HG03039 (cell line): ENCODE measurements at regions not wholly inside any gene's neighbourhood (a gene's known extent, or its start where the extent isn't known, plus 50 kb on each side); places are given as distances from the start of the nearest gene placed in this dataset.
"Not testable (repeated sequence)": the region's sequence is repeated elsewhere in the genome, so short reads cannot be mapped to it uniquely, and the experiment has no call there.

Experiments used
- ATAC-seq: cut with Tn5 transposase; IDR thresholded peaks from one replicate; pipeline ENCODE4 v1.9.1; 2021; ENCODE audit warnings: mild to moderate bottlenecking, moderate library complexity; ENCODE audit not compliant: unreplicated experiment

DNA sequence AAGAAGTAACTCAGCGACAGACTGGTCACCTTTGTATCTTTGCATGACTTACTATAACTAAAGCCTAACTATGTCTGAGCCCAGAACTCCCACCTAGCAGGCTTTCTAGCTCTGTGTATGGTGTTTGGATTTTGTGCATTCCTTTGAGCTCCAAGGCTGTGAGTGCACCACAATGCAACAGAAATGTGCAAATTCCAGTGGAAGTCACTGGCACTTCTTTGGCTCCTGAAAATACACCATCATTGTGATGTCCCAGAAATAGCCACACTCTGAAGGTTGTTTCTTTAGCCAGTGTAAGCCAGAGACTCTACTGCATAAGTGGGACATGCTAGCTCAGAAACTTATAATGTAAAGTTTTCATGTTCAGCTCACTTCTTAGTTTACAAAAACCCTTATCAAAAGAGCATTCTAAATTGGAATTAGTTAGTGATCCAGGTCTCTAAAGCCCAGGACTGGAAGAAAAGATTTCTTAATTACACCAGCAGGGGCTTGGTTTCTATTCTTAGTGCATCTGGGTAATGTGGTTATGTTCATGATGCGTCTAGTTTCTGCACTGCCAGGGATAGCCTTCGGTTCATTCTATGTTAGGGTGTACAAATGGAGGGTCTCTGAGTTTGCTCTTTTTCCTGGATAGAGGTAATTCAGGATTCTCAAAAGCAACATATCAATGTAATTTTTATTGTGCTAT, 1239.5 kb upstream of the ZEB2 start:
- no peak for ATAC-seq

DNA sequence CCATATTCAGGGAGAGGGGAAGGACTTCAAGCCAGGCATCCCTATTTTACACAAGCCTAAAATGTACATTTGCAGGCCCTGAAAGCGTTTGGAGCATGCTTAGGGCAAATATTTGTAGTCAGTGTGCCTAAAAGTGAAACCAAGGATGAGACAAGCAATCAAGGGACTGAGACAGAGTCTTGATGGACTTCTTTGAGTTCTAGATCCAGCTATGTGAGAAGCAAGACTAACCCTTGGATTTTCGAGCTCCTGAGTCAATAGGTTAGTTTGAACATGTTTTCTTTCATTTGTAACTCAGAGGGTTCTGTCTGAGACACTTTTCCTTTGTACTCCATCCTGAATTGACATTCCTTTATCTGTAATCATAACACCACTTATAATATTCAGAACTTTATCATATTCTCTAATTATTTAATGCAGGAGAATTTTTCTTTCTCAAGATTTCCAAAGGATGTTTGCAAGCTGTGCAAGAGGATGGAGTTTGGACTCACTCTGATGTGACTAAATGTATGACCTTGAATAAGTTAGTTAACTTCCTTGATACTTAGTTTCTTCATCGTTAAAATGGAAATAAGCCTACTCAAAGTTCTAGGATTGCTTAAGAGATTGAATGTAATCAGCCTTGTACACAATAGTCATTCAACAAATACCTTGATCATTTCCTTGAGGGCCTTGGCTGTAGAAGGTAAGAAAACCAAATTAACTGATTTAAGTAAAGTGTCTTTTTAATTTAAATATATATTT, 1237.8 kb upstream of the ZEB2 start:
- no peak for ATAC-seq

DNA sequence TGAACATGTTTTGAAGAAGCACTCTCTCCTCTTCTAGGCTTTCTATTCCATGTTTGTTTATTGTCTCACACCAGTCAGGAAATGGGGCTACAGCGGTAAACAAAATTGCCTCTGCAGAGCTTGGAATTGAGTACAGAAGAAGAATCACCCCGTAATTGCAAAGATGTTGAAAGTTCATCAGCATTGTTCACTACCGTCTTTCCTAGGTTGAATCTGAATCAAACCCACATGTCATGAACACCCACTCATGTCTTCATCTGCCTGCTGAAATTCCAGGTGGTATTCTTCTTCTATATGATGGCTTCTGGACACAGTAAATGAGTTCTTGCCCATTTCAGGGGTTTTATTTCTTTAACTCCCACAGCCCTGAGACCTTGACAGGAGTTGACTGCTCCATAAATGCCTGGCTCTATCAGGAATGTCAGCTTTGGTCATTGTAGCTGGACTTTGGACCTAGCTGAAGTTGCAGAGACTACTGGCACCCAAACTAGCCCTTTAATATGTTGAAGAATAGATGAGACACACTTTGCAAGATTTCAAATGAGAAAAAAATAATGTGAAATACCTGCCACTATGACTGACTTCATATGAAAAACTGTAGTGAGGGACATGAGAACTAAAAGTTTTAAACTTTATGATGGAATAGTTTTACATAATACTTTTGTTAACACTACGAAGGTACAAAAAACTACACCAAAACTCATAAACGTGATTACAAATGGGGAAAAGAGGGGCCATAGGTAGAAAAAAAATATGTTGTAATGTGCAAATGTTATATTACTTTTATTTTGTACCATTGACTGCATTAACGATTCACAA, 1235.3 kb upstream of the ZEB2 start:
- ATAC-seq: no peak

DNA sequence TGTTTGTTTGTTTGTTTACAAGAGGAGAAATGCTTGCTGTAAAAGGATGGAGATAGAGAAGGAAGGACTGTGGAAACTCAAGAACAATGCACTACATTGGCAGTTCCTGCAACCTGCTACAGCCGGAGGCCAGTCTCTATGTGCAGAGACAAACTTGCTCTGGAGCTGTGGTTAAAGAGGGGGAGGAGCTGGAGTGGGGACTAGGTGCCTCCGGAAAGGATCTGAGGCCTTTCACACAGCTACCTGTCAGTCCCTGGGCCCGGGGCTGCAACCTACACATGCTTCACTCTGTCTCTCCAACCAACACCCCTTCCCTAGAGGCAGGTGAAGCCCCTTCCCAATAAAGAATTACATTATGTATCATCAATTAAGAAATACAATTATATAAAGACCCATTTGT, 1234.0 kb upstream of the ZEB2 start:
- no peak for ATAC-seq

DNA sequence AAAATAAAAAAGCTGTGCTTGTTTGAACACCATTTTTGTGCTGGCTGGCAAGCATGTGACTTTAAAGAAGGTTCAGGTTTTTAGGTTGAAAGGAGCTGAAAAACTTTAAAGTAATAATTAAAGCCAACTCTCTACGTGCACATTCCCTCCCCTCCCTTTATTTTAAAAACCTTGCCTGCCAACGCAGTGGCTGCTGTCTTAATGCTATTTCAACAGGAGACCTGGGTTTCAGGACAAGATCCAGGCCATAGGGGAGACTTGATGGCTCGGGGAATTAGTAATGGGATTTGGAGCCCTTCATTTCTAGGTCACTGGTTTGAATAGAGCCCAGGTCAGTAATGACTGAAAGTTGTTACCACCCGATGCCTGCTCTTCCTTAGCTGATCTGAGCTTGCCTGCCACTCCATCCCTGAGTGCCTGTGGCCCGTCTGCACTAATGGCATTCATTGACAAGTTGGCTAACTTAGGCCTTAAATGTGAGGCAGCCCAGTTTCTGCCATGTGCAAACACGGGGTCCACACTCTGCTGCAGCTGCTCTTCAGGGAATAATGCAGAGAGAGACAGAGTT, 1233.2 kb upstream of the ZEB2 start:
- no peak for ATAC-seq

DNA sequence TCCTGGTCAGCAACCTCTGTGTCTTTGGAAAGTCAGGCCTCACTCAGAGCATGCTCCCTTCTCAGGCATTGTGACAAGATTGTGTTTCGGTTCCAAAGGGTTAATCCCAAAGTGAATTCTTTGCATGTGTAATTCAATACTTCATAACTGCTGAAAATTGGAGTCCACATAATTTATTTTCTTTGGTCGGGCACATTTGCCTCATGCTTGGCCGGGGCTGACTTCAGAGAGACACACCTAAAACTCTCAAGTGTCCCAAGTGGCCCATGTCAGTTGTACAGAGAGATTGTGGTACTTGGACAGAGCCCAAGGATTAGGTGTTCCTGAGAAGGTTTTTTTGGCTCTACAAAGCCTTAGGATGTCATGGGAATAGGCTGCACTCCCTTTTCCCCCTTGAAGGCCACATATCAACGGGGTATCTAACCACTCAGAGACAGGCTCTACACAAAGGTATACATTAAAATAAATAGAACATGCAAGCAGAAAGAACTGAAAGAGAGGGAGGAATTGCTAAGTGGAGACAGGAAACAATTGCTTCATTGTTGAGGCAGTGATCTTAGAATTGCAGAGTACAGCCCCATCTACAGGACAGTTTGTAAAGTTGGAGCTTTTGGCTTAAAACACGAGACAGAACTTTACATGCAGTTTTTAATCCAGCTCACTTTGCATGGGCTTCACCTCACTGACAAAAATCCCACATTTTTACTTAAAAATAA, 1232.3 kb upstream of the ZEB2 start:
- peak; percentile 1 for ATAC-seq

DNA sequence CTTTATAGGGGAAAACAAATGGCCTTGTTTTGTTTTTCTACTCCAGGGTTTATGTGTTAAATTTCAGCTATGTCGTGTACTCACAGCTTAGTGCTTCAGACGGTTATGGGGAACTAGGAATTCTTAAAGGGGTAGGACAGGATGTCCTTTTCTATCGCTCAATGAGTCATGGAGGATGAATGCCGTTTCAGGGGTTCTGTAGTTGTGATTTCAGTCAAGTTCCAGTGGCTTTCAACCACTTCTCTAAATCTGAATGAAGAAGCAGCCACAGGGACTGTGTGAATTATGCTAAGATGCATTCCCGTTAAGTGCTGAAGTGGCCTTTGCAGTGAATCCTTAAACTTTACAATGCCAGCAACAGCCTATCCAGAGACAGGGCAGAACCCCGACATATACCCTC, 1231.7 kb upstream of the ZEB2 start:
- ATAC-seq: peak; percentile 82

DNA sequence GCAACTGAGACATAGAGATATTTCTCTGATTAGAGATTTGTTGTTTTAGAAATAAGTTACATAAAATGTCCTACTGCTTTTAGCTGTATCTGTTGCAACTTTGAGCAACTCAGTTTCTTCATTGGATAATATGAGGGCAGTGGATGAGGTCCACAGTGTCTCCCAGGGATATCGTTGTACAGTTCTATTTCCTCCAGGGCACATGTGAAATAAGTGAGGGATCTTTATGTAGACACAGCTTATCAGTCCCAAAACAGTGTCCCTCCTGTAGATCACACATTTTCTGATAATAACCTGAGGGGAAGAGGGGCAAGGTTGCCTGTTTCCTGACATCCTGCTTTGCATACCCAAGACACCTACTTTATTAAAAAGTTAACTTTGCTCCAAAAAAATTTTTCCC, 1231.2 kb upstream of the ZEB2 start:
- ATAC-seq: no peak

DNA sequence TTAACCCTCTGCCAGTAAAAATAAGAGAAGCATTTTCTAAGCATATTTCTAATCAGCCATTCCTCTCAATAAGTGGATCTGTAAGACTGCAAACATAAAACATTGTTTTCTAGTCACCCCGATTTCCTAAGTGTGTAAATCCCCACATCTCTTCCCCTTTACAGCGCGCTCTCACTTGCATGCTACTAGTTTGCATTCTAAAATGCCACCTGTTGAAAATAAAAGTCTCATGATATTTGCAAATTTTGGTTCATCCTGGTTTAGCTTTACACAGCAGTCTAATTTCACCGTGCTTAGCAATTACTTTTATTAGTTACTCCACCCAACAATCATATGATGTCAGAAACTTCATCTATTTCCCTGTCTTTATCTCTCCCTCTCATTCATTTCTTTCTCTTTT, 1230.7 kb upstream of the ZEB2 start:
- ATAC-seq: no peak

DNA sequence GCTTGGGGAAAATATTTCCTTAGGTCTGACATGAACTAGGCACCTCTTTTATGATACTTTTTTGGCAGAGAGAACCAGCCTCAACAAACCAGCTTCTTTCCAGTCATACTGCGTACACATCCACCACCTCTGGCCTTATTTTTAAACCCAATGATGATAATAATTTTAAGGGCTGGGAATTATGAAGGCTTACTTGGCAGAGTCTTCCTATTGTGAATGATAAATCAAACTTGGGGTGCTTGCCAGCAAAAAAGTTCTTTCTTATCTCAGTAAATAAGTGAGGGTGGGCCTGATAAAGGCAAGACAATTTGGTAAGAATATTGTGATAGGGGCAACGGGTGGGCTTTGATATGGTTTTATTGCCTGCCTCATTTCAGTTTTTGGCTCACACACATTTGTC, 1230.2 kb upstream of the ZEB2 start:
- no peak for ATAC-seq

DNA sequence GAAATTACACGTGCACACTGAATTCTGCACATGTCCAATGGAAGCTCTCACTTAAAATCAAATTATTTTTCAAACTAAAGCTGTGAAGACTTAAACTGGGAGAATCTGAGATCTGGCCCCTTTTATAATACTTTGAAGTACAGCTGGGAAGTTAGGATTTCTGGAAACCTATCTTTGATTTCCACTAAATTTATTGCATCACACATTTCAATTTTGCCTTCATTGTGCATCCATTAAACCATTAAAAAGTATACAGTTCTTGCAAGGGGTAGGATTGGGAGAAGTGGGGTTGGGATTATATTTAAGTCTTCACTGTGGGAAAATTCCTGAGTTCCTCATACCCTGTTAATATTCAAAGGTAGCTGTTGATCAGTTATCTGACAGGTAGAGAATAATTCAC, 1229.6 kb upstream of the ZEB2 start:
- no peak for ATAC-seq

DNA sequence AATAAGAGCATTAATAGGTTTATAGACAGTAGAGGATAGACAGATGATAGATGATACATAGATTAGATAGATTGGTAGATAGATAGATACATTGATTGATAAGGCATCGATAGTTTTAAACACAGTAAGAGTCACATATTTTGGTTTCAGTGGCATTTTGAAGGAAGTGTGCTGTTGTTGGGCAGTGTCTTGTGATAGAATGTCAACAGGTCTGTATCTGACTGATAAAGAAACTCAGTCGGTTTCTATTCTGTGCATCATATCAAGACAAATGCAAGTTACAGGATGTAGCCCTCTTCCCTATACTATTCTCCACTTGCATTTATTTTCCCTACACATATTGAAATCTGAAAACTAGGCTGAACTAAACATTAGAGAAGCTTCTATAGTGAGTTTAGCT, 1229.0 kb upstream of the ZEB2 start:
- peak; percentile 45 for ATAC-seq

DNA sequence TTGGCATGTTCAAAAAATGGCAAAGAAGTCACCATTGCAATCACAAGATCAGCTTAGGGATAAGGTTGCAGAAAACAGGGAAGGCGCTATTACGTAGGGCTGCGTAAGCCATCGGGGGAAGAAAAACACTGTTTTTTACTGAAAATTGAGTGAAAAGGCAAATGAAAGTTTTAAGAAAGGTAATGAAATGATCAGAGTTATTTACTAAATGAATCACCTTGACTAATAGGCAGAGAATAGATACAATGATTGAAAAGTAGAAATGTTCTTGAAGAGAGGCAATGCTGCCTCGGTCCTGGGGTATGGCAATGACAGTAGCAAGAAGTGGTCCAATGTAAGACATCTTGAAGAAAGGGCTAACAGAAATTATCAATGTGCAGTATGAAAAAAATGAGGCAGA, 1227.8 kb upstream of the ZEB2 start:
- no peak for ATAC-seq

DNA sequence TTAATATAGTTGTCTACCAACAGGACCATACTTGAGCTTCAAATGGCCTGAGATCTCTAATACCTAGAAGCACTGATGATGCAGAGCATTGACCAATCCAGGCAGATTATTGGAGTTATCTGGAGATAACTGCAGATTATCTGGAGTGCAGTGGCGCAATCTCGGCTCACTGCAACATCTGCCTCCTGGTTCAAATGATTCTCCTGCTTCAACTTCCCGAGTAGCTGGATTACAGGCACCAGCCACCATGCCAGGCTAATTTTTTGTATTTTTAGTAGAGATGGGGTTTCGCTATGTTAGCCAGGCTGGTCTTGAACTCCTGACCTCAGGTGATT, 1225.4 kb upstream of the ZEB2 start:
- not testable (repeated sequence) for ATAC-seq

DNA sequence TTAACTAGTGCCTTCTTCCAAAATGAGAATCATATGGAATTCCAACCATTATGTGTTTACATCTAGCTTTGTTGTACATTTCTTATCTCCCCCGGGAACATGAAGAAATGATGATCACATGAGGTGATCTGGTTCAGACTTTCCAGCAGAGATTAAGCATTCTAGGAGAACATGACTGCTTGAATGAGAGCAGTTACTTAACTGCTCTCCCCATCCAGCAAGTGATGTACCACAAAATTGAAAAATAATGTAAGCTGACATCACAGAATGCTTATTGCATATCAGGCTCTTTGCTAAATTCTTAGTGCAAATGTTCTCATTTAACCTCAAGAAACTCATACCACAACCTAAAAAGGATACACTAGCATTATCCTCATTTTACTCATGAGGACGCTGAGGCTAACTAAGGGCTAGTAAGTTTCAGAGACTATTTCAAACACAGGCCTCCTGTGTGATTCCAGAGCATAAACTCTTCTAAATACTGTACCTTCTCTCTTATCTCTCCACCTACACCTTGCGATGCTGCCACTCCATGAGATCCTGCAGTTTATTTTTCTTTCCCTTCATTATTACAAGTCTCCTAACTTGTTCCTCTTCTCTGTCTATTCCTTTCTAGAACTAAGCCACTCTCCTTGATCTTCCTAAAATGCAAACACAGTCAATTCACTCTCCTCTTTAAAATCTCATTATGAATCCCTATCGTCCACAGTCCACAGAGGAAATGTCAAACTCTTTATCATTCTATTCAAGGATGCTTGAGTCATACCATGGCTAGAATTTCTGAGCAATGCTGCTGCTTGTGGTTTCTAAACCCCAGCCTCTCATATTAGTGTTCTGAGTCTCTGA, 1224.8 kb upstream of the ZEB2 start:
- peak; percentile 83 for ATAC-seq

DNA sequence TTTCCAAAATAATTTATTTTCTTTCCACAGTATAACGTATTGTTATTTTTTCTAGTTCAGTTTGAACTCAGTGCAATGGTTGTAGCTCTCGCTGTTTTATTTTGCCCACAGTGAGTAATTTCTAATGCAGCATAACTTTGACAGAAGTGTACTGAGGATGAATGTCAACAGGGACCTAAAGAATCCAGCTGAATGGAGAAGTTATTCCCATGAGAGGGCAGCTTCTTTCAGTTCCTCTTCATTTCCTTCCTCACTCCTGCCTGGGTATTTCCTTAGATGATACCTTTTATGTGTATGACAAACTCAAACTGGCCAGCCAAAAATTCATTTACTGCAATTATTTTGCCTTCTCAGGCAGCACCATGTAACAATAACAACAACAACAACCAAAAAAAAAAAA, 1223.1 kb upstream of the ZEB2 start:
- ATAC-seq: no peak

DNA sequence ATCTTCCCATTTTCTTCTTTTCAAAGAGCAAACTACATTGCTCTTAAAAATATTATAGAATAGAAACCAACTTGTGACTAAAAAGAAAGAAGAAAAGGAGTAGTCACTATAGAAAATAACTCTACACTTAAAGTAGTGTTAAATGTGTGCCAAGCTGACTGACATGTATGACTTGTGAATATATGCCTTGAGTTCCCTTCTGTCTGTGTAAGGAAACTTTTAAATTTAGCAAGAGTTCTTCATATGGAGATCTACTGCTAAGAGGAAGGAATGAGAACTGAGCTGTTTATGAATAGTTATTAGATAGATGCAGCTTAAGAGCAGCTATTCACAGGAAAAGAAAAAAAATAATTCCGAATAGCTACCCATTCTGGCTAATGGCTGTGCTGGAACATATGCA, 1221.7 kb upstream of the ZEB2 start:
- no peak for ATAC-seq

DNA sequence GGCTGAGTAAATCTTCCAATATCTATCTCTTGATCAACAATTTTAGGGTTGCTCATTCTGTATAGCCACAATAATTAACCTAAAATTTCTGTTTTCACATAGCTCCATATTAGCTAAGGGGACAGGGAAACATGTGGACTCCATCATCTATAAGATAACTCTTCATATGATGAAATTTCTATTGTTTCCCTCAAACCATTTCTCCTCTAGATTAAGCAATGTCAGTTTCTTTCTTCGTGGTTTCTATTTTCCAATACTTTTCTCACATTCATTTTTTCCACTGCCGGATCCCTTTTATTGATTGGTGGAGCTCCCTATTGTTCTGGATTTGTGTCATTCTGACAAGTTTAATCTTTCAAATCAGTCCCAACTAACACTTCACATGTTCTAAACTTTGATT, 1221.3 kb upstream of the ZEB2 start:
- ATAC-seq: no peak

DNA sequence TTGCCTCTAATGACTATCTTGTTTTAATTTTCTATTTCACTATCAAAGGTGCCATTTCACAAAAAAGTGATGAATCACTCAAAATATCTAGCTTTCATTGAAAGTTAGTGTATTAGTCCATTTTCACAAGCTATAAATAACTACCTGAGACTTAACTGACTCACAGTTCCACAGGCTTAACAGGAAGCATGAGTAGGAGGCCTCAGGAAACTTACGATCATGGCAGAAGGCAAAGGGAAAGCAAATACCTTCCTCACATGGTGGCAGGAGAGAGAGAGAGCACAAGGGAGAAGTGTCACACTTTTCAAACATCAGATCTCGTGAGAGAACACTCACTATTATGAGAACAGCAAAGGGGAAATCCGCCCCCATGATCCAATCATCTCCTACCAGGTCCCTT, 1220.4 kb upstream of the ZEB2 start:
- no peak for ATAC-seq

DNA sequence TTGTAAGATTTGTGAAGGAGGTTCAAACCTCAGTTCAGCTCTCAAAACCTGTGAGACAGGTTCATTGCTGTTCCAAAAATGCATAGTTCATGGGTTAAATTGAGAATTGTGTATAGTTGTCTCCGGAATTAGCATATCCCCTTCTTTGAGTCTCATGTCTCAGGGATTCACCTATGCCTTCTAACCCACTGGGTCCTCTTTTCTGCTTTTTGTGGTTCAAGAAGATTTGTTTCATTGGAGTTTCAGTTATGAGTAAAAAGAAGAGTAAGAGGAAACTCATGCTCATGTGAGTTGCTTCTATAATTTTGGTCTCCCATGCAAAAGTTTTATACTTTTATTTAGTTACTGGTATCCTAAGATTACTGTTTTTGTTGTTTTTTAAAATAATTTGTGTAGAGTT, 1219.8 kb upstream of the ZEB2 start:
- peak; percentile 75 for ATAC-seq
